H1 (cell line): ENCODE measurements at regions not wholly inside any gene's neighbourhood (a gene's known extent, or its start where the extent isn't known, plus 50 kb on each side); places are given as distances from the start of the nearest gene placed in this dataset.

Experiments
- CTCF ChIA-PET: fragments of 300-600 bp; sonication (Branson Sonifier 250); formaldehyde crosslinking; loops from one replicate; lab custom pipeline; 2021; ENCODE audit not compliant: partially characterized antibody; lab: Charles Lee
- POLR2A ChIA-PET: fragments of 300-600 bp; sonication (Branson Sonifier 250); formaldehyde crosslinking; loops from one replicate; lab custom pipeline; 2021; ENCODE audit warnings: inconsistent platforms; ENCODE audit not compliant: partially characterized antibody; lab: Charles Lee
- DNase-seq, 2 experiments: peaks; one replicate each; pipeline versions ENCODE4 v3.0.0 to v3.0.0-alpha.2; 2010 to 2022; ENCODE audit warnings: low spot score in 2 of 2, low read depth in 1 of 2, mixed read lengths in 1 of 2
- FAIRE-seq: peaks from 2 replicates; lab custom pipeline; 2011; peaks lifted over from hg19 to GRCh38; lab: Jason Lieb, UNC
- H2AFZ ChIP-seq: 2 replicates; pipeline ENCODE4 v1.8.1; 2012; ENCODE audit warnings: low read length, inconsistent platforms
- H2AK5ac ChIP-seq: 2 replicates; pipeline ENCODE4 v1.6.1; 2013; ENCODE audit warnings: low read depth, low read length
- H2BK120ac ChIP-seq: replicated peaks from 2 replicates; pipeline ENCODE3; 2013; ENCODE audit warnings: low read depth, low read length, inconsistent platforms
- H2BK12ac ChIP-seq: 2 replicates; pipeline ENCODE4 v1.6.1; 2013; ENCODE audit warnings: low read depth, low read length
- H2BK15ac ChIP-seq: 2 replicates; pipeline ENCODE4 v1.6.1; 2013; ENCODE audit warnings: low read length
- H2BK20ac ChIP-seq: 2 replicates; pipeline ENCODE4 v1.6.1; 2013; ENCODE audit warnings: low read length
- H2BK5ac ChIP-seq: 2 replicates; pipeline ENCODE4 v1.6.1; 2013; ENCODE audit warnings: low read depth, low read length
- H3K14ac ChIP-seq: 2 replicates; pipeline ENCODE4 v1.6.1; 2013; ENCODE audit warnings: inconsistent platforms; ENCODE audit not compliant: insufficient read length
- H3K18ac ChIP-seq: 2 replicates; pipeline ENCODE4 v1.6.1; 2013; ENCODE audit warnings: low read length; ENCODE audit errors: extremely low read depth
- H3K23ac ChIP-seq: 2 replicates; pipeline ENCODE4 v1.6.1; 2013; ENCODE audit warnings: inconsistent platforms; ENCODE audit not compliant: insufficient read length
- H3K23me2 ChIP-seq: 2 replicates; pipeline ENCODE4 v1.6.1; 2013; ENCODE audit warnings: low read depth, low read length
- H3K27ac ChIP-seq: 2 replicates; pipeline ENCODE4 v1.6.1; 2011; ENCODE audit warnings: low read depth, low read length, inconsistent platforms
- H3K27me3 ChIP-seq, 4 experiments: replicated peaks in 1 of 4; 1 replicate in 1 of 4; 2 replicates in 3 of 4; pipeline versions ENCODE4 v1.6.1 to v1.8.1; 2011 to 2013; ENCODE audit warnings: low read length in 3 of 4, mild to moderate bottlenecking in 3 of 4, inconsistent platforms in 2 of 4, mixed read lengths in 2 of 4, moderate library complexity in 1 of 4; ENCODE audit not compliant: control insufficient read depth in 3 of 4, insufficient read depth in 3 of 4; ENCODE audit errors: extremely low read depth in 1 of 4
- H3K36me3 ChIP-seq, 4 experiments: 2 replicates each; pipeline versions ENCODE4 v1.6.1 to v1.8.1; 2011 to 2013; ENCODE audit warnings: mild to moderate bottlenecking in 4 of 4, low read length in 3 of 4, moderate library complexity in 2 of 4, control low read depth in 1 of 4, inconsistent platforms in 1 of 4; ENCODE audit not compliant: insufficient read depth in 4 of 4, control insufficient read depth in 2 of 4
- H3K4ac ChIP-seq: replicated peaks from 2 replicates; pipeline ENCODE3; 2013; ENCODE audit warnings: low read length, low read depth, mixed read lengths, inconsistent platforms; ENCODE audit not compliant: insufficient read length
- H3K4me1 ChIP-seq, 4 experiments: replicated peaks in 1 of 4; 1 replicate in 1 of 4; 2 replicates in 3 of 4; pipeline versions ENCODE4 v1.6.1 to v1.8.1; 2011 to 2013; ENCODE audit warnings: low read length in 3 of 4, inconsistent platforms in 2 of 4, mixed read lengths in 1 of 4; ENCODE audit not compliant: insufficient read depth in 4 of 4, control insufficient read depth in 3 of 4
- H3K4me2 ChIP-seq, 2 experiments: 2 replicates each; pipeline versions ENCODE4 v1.6.1 to v1.8.1; 2011 to 2013; ENCODE audit warnings: low read depth in 2 of 2, low read length in 2 of 2, control low read depth in 1 of 2, inconsistent platforms in 1 of 2, mild to moderate bottlenecking in 1 of 2; ENCODE audit not compliant: insufficient read depth in 1 of 2
- H3K4me3 ChIP-seq, 4 experiments: fragments of 200-600, 300-600 bp in 1 of 4; sonication (generic), shearing (Covaris generic), sonication (Bioruptor Twin) in 1 of 4; 2 replicates each; pipeline versions ENCODE4 v1.5.1 to v1.8.1; 2011 to 2016; ENCODE audit warnings: low read length in 4 of 4, low read depth in 3 of 4, control low read depth in 2 of 4, inconsistent platforms in 2 of 4, mild to moderate bottlenecking in 2 of 4, mixed read lengths in 1 of 4, moderate library complexity in 1 of 4; ENCODE audit not compliant: insufficient read depth in 2 of 4; ENCODE audit errors: extremely low read depth in 1 of 4
- H3K56ac ChIP-seq: replicated peaks from 2 replicates; pipeline ENCODE3; 2013; ENCODE audit warnings: low read depth, mild to moderate bottlenecking, mixed read lengths, low read length, inconsistent platforms; ENCODE audit not compliant: insufficient read length
- H3K79me1 ChIP-seq: 2 replicates; pipeline ENCODE4 v1.6.1; 2013; ENCODE audit warnings: low read depth, low read length, control low read depth
- H3K79me2 ChIP-seq, 2 experiments: 2 replicates each; pipeline versions ENCODE4 v1.6.1 to v1.8.1; 2012 to 2013; ENCODE audit warnings: low read length in 2 of 2, mild to moderate bottlenecking in 2 of 2, inconsistent platforms in 1 of 2; ENCODE audit not compliant: insufficient read depth in 2 of 2, control insufficient read depth in 1 of 2
- H3K9ac ChIP-seq, 4 experiments: replicated peaks in 1 of 4; 1 replicate in 1 of 4; 2 replicates in 3 of 4; pipeline versions ENCODE4 v1.6.1 to v1.8.1; 2011 to 2013; ENCODE audit warnings: low read depth in 3 of 4, low read length in 3 of 4, control low read depth in 2 of 4, mild to moderate bottlenecking in 2 of 4, moderate library complexity in 2 of 4, inconsistent platforms in 1 of 4; ENCODE audit errors: extremely low read depth in 1 of 4
- H3K9me3 ChIP-seq, 2 experiments: 2 replicates each; pipeline versions ENCODE4 v1.6.1 to v1.8.1; 2012 to 2013; ENCODE audit warnings: mild to moderate bottlenecking in 2 of 2, moderate library complexity in 2 of 2, control low read depth in 1 of 2, inconsistent platforms in 1 of 2, low read depth in 1 of 2, low read length in 1 of 2, mixed read lengths in 1 of 2; ENCODE audit not compliant: insufficient read depth in 2 of 2
- H4K20me1 ChIP-seq, 2 experiments: replicated peaks in 1 of 2; 2 replicates each; pipeline versions ENCODE3 to v1.8.1; 2011 to 2013; ENCODE audit warnings: inconsistent platforms in 2 of 2, low read length in 2 of 2, mild to moderate bottlenecking in 1 of 2; ENCODE audit not compliant: insufficient read depth in 2 of 2, control insufficient read depth in 1 of 2
- H4K5ac ChIP-seq: 2 replicates; pipeline ENCODE4 v1.6.1; 2013; ENCODE audit warnings: low read length, low read depth, mixed read lengths, inconsistent platforms; ENCODE audit not compliant: insufficient read length
- H4K8ac ChIP-seq: 2 replicates; pipeline ENCODE4 v1.8.0; 2013; ENCODE audit warnings: mild to moderate bottlenecking, moderate library complexity, low read length, inconsistent platforms; ENCODE audit not compliant: insufficient read depth; ENCODE audit errors: extremely low read depth
- H4K91ac ChIP-seq: replicated peaks from 2 replicates; pipeline ENCODE3; 2013; ENCODE audit warnings: low read length, mixed read lengths, inconsistent platforms; ENCODE audit not compliant: insufficient read length
- CREB1 ChIP-seq: IDR thresholded peaks from 2 replicates; pipeline ENCODE4 v1.6.1; 2012; ENCODE audit warnings: inconsistent platforms
- GTF2F1 ChIP-seq: IDR thresholded peaks from 2 replicates; pipeline ENCODE4 v1.6.1; 2012; ENCODE audit warnings: low read depth, low read length, improper control_type of control experiment, borderline replicate concordance
- KDM5A ChIP-seq: fragments of 200-600 bp; IDR thresholded peaks from 2 replicates; pipeline ENCODE4 v1.7.1; 2012; ENCODE audit warnings: mild to moderate bottlenecking, low read length, inconsistent platforms, mixed read lengths
- SP2 ChIP-seq: IDR thresholded peaks from 2 replicates; pipeline ENCODE4 v1.6.1; 2012; ENCODE audit warnings: mild to moderate bottlenecking, low read length, inconsistent platforms
- SP4 ChIP-seq: IDR thresholded peaks from 2 replicates; pipeline ENCODE4 v1.6.1; 2012; ENCODE audit warnings: low read length, inconsistent platforms
- TBP ChIP-seq: IDR thresholded peaks from 2 replicates; pipeline ENCODE4 v1.6.1; 2011; ENCODE audit warnings: low read depth, low read length, improper control_type of control experiment
- WGBS, 2 experiments: shearing (Covaris generic) in 1 of 2; methylation state at CpG; one replicate each; pipeline versions ENCODE4 v1.1.6 to v1.1.7; 2013 to 2015; ENCODE audit warnings: low lambda C conversion rate in 2 of 2, mixed read lengths in 2 of 2, inconsistent platforms in 1 of 2, low coverage in 1 of 2, missing lambda C conversion rate in 1 of 2; ENCODE audit not compliant: insufficient replicate concordance in 2 of 2, insufficient coverage in 1 of 2, insufficient read length in 1 of 2; ENCODE audit errors: extremely low coverage in 1 of 2, missing lambda C conversion rate in 1 of 2; 5-methylcytosine and 5-hydroxymethylcytosine counted together
- TF ChIP-seq, protein P1 (sequence below): IDR thresholded peaks from 2 replicates; pipeline ENCODE4 v1.6.1; 2011; ENCODE audit warnings: low read depth, mild to moderate bottlenecking, low read length; ENCODE audit not compliant: insufficient read depth

DNA sequence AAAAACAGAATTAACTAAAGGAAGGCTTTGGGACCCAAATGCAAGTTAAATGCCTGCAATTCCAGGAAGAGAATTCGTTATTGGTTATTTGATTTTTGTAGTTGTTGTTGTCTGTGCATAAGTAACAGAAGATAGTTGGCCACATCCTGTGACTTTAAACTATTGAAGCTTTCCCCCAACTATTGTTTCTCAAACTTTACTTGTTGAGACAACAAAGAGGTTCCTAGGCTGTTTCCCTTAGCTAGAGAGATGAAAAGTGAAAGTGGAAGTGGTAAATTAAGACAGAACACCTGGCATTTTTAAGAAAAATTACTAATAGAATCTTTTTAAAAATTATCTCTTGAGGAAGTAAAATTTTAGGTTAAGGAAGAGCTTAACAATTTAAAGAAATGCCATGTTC, 525.2 kb downstream of the PKHD1 start:
- FAIRE-seq, result no peak
- Histone ChIP-seq H2BK15ac (no peak overlapping the region), H3K9me3 (no peaks in the 10 kb centered on the region), H3K23ac (no peak overlapping the region), H2AK5ac (no peak overlapping the region), H3K27ac (no peak overlapping the region), H3K9ac (no peak overlapping the region), H3K56ac (no peak overlapping the region), H3K36me3 (no peaks in the 10 kb centered on the region), H2BK5ac (no peak overlapping the region), H2BK12ac (no peak overlapping the region), H2BK20ac (no peak overlapping the region), H3K4ac (no peak overlapping the region), H3K79me2 (no peaks in the 10 kb centered on the region), H4K91ac (no peak overlapping the region), H3K18ac (no peak overlapping the region), H3K79me1 (no peaks in the 10 kb centered on the region), H3K27me3 (peaks cover 0 to 1% (median 0%) of the 10 kb centered on the region in 4 experiments; a peak in 1 of 7 replicates), H4K5ac (no peak overlapping the region), H3K4me3 (no peak overlapping the region), H3K14ac (no peak overlapping the region), H2AFZ (no peak overlapping the region), H3K4me1 (no peaks in the 10 kb centered on the region), H3K23me2 (no peaks in the 10 kb centered on the region), H3K4me2 (no peak overlapping the region), H4K20me1 (no peaks in the 10 kb centered on the region), H4K8ac (no peak overlapping the region), H2BK120ac (no peak overlapping the region)
- WGBS, 2 experiments, result 36% methylated on average over 1 of the region's 1 CpG; no CpG with 5 or more reads in 1 of the 2 experiments
- ChIA-PET CTCF (interaction anchor here (0.9 kb wide), 1 partner anchor 191 kb away, joined by 4 read pairs; no protein-coding TSS in a partner anchor), POLR2A (no interaction called here)
- TF ChIP-seq SP4 (no peak), TBP (no peak), KDM5A (no peak), SP2 (no peak), CREB1 (no peak), GTF2F1 (no peak)
- TF ChIP-seq, protein P1, sequence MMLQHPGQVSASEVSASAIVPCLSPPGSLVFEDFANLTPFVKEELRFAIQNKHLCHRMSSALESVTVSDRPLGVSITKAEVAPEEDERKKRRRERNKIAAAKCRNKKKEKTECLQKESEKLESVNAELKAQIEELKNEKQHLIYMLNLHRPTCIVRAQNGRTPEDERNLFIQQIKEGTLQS, result no peak
- DNase-seq, result no peak
